Gastrocnemius medialis (tissue), 4 donors: ENCODE measurements at regions not wholly inside any gene's neighbourhood (a gene's known extent, or its start where the extent isn't known, plus 50 kb on each side); places are given as distances from the start of the nearest gene placed in this dataset.

Experiments used
- ATAC-seq, 2 donors: fragments of 150-250 bp; one replicate each; pipeline ENCODE4 v1.9.1; 2016
- DNase-seq, 2 donors: peaks; one replicate each; pipeline ENCODE4 v3.0.0-alpha.2; 2019
- H3K27ac ChIP-seq, 4 donors: fragments of 200-600 bp; sonication (generic); 1 replicate in 1 of 4; 2 replicates in 3 of 4; pipeline ENCODE4 v1.5.1; 2016 to 2018; ENCODE audit warnings: mild to moderate bottlenecking in 2 of 4, moderate library complexity in 1 of 4
- H3K27me3 ChIP-seq, 3 donors: fragments of 200-600 bp; sonication (generic) in 2 of 3; 1 replicate in 1 of 3; 2 replicates in 2 of 3; pipeline versions ENCODE4 v1.5.1 to v1.6.0; 2016 to 2019; ENCODE audit warnings: mild to moderate bottlenecking in 1 of 3, moderate library complexity in 1 of 3
- H3K36me3 ChIP-seq, 2 donors: fragments of 200-600 bp; sonication (generic) in 1 of 2; one replicate each; pipeline ENCODE4 v1.5.1; 2017 to 2018
- H3K4me1 ChIP-seq, 2 donors: fragments of 200-600 bp; sonication (generic) in 1 of 2; one replicate each; pipeline ENCODE4 v1.5.1; 2016 to 2017; ENCODE audit warnings: mild to moderate bottlenecking in 2 of 2
- H3K4me3 ChIP-seq, 4 donors: fragments of 200-600 bp; sonication (generic) in 3 of 4; 1 replicate in 1 of 4; 2 replicates in 3 of 4; pipeline ENCODE4 v1.5.1; 2016 to 2019; ENCODE audit warnings: mild to moderate bottlenecking in 2 of 4
- H3K9me3 ChIP-seq, 3 donors: fragments of 200-600 bp; sonication (generic) in 2 of 3; 1 replicate in 1 of 3; 2 replicates in 2 of 3; pipeline ENCODE4 v1.5.1; 2016 to 2019
- CTCF ChIP-seq, 5 experiments: fragments of 450-650 bp in 3 of 5; fragments of 200-600 bp in 2 of 5; sonication (generic) in 2 of 5; IDR thresholded peaks in 4 of 5; conservative IDR thresholded peaks in 1 of 5; 1 replicate in 4 of 5; 2 replicates in 1 of 5; pipeline ENCODE4 v1.5.1; 2016 to 2019; ENCODE audit warnings: antibody characterized with exemption in 5 of 5, mild to moderate bottlenecking in 3 of 5, moderate library complexity in 3 of 5
- POLR2A ChIP-seq, 2 donors: fragments of 450-650 bp; IDR thresholded peaks; one replicate each; pipeline ENCODE4 v1.6.1; 2017; ENCODE audit warnings: antibody characterized with exemption in 2 of 2, mild to moderate bottlenecking in 2 of 2, moderate library complexity in 2 of 2
- in situ Hi-C, 4 donors: fragments of 200-750 bp; cut with MboI; loops; one replicate each; pipeline versions ENCODE4 v1.15.0 to v1.8.0; 2017; ENCODE audit warnings: low sequenced_read_pairs in 4 of 4
- intact Hi-C: fragments of 100-400 bp; cut with DNase I; formaldehyde crosslinking; loops from one replicate; pipeline ENCODE4 v1.15.1; 2023; ENCODE audit warnings: low total_unique reads

DNA sequence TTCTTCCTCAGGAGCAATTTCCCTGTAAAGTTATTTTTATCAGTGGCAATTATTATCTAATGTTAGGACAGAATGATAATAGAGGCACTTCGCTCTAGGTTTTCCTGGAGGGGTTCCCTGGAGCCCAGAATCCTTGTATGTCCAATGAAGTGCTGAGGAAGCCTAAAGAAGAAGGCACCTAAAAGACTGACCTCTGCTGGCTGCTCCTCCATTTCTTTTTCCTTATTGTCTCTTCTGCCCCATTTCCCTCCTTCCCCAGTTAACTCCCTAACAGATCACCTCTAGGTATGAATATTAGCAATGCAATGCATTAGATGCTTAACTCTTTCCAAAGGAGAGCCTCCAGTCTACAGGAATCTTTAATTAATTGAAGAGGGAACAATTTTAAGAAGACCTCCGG is 985.4 kb downstream of the DIAPH3 start:
- Histone ChIP-seq H3K9me3 (no peaks in the 10 kb centered on the region), H3K4me1 (no peaks in the 10 kb centered on the region), H3K4me3 (no peak overlapping the region), H3K27me3 (no peaks in the 10 kb centered on the region), H3K27ac (no peak overlapping the region), H3K36me3 (no peaks in the 10 kb centered on the region)
- no peak for DNase-seq
- TF ChIP-seq POLR2A (IDR thresholded peaks at IDR 0.05), result no peak
- TF ChIP-seq CTCF (IDR thresholded peaks at IDR 0.05 in 4 of 5, conservative IDR thresholded peaks at IDR 0.05 in 1 of 5), result no peak
- in situ Hi-C loops (no loop called here), intact Hi-C loops (no loop called here)
- no peak for ATAC-seq

DNA sequence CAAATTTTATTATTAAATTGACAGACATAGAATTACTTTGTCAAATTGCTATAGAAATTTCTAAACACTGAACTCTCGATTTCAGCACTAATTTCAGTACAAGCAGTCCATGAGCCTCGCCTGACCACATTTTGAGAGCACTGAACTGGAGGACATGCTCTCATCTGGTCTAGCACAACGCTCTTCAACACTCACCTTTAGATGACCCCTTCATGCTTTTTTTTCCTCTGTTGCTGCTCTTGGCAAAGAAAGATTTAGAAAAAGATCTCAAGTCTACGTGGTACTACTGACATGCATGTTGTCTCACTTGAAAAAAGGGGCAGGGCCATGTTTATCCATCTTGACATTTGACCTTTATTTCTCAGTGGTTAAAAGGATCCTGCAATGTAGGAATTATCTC is 981.5 kb downstream of the DIAPH3 start:
- H3K9me3 ChIP-seq, result no peaks in the 10 kb centered on the region
- H3K4me3 ChIP-seq, result no peak overlapping the region
- TF ChIP-seq CTCF (IDR thresholded peaks at IDR 0.05 in 4 of 5, conservative IDR thresholded peaks at IDR 0.05 in 1 of 5) (no peak), POLR2A (IDR thresholded peaks at IDR 0.05) (no peak)
- DNase-seq (no peak), ATAC-seq (no peak)
- no peak overlapping the region for H3K27ac ChIP-seq
- no peaks in the 10 kb centered on the region for H3K27me3 ChIP-seq
- no peaks in the 10 kb centered on the region for H3K4me1 ChIP-seq
- intact Hi-C loops (no loop called here), in situ Hi-C loops (no loop called here)
- no peaks in the 10 kb centered on the region for H3K36me3 ChIP-seq

DNA sequence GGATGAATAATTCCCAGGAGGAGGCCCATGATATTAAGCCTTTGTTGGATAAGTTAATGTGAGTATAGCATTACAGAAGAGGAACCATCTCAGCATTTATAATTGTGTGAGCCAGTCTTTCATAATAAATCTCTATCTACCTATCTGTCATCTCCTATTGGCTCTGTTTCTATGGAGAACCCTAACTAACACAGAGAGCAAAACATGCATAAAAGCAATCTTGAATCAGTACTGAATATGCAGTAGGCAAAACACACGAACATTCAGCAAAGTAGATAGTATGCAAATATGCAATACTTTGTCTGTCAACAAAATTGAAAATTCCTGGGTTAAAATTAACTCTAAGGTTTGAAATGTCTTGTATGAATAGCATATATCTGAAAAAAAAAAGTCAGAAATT is 966.3 kb downstream of the DIAPH3 start:
- intact Hi-C loops (no loop called here), in situ Hi-C loops (no loop called here)
- H3K4me3 ChIP-seq, result no peak overlapping the region
- no peak overlapping the region for H3K27ac ChIP-seq
- H3K36me3 ChIP-seq, result no peaks in the 10 kb centered on the region
- no peak for ATAC-seq
- H3K9me3 ChIP-seq, result no peaks in the 10 kb centered on the region
- DNase-seq, result no peak
- H3K4me1 ChIP-seq, result no peaks in the 10 kb centered on the region
- H3K27me3 ChIP-seq, result no peaks in the 10 kb centered on the region
- TF ChIP-seq POLR2A (IDR thresholded peaks at IDR 0.05) (no peak), CTCF (IDR thresholded peaks at IDR 0.05 in 4 of 5, conservative IDR thresholded peaks at IDR 0.05 in 1 of 5) (no peak)

- no peak for ATAC-seq
- intact Hi-C loops (no loop called here), in situ Hi-C loops (no loop called here)
- Histone ChIP-seq H3K9me3 (no peaks in the 10 kb centered on the region), H3K27ac (no peak overlapping the region), H3K4me3 (no peak overlapping the region), H3K4me1 (no peaks in the 10 kb centered on the region), H3K27me3 (no peaks in the 10 kb centered on the region), H3K36me3 (no peaks in the 10 kb centered on the region)
- no peak for TF ChIP-seq POLR2A (IDR thresholded peaks at IDR 0.05)
- no peak for TF ChIP-seq CTCF (IDR thresholded peaks at IDR 0.05 in 4 of 5, conservative IDR thresholded peaks at IDR 0.05 in 1 of 5)
- no peak for DNase-seq
These were observed 961.9 kb downstream of the DIAPH3 start for GRCh38 chr13:59201841-59202240.

DNA sequence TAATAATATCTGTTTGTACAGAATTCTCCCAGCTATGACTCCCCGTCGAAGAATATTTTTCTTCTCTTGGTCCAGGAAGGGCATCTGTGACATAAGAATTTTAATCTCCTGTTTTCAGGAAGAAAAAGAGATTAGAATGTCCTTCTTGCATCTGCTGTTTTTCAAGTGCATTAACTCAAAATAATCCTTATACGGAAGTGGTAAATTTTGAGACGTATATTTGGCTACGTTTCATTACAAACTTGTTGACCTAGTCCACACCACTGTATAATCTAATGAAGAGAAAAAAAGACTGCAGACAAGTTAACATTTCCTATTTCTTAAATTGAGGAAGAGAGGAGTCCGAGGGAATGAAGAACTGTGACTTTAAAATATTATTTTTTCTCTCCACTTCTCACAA is 959.9 kb downstream of the DIAPH3 start:
- Histone ChIP-seq H3K4me1 (no peaks in the 10 kb centered on the region), H3K36me3 (no peaks in the 10 kb centered on the region), H3K9me3 (no peaks in the 10 kb centered on the region), H3K27me3 (no peaks in the 10 kb centered on the region), H3K27ac (no peak overlapping the region), H3K4me3 (no peak overlapping the region)
- in situ Hi-C loops, result no loop called here
- intact Hi-C loops, result no loop called here
- no peak for TF ChIP-seq POLR2A (IDR thresholded peaks at IDR 0.05)
- TF ChIP-seq CTCF (IDR thresholded peaks at IDR 0.05 in 4 of 5, conservative IDR thresholded peaks at IDR 0.05 in 1 of 5), result no peak
- no peak for DNase-seq
- no peak for ATAC-seq
